H1 (cell line): ENCODE measurements at regions not wholly inside any gene's neighbourhood (a gene's known extent, or its start where the extent isn't known, plus 50 kb on each side); places are given as distances from the start of the nearest gene placed in this dataset.

Source experiments
- BCL11A ChIP-seq, 2 experiments: IDR thresholded peaks; one replicate each; pipeline ENCODE4 v1.6.1; 2011; ENCODE audit warnings: low read depth in 2 of 2, low read length in 2 of 2, mild to moderate bottlenecking in 2 of 2
- RAD21 ChIP-seq, 2 experiments: IDR thresholded peaks in 1 of 2; conservative IDR thresholded peaks in 1 of 2; 2 replicates each; pipeline ENCODE4 v1.6.1; 2011; ENCODE audit warnings: low read depth in 2 of 2, low read length in 2 of 2, improper control_type of control experiment in 1 of 2, inconsistent platforms in 1 of 2, mild to moderate bottlenecking in 1 of 2, moderate library complexity in 1 of 2
- TF ChIP-seq, protein P1 (sequence below): fragments of 300-600 bp; sonication (generic); IDR thresholded peaks from 2 replicates; pipeline ENCODE4 v1.7.1; 2012; ENCODE audit warnings: low read length, moderate library complexity, mild to moderate bottlenecking, inconsistent platforms; ENCODE audit not compliant: insufficient replicate concordance

DNA sequence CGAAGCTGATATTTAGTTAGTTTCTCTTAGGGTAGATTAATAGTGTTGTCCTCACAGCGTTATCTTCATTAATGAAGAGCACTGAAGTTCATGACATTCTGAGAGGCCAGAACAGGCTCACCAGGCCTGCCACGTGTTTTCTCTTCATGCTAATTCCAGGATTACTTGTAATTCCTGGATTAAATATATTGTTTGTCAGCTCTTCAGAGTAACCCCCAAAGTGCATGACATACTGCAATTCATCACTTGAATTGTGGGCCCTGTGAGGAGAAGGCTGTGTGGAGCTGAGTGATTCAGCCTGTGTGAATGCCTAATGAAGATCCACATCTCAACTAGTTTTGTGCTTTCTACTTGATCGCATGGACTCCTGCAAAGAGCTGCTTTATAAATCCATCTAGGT lies 401.0 kb upstream of the ADAMTSL1 start (continued):
- TF ChIP-seq BCL11A (IDR thresholded peaks at IDR 0.05; ENCODE audit: low read depth in 2 of 2, low read length in 2 of 2), result no peak
- TF ChIP-seq RAD21 (IDR thresholded peaks at IDR 0.05 in 1 of 2, conservative IDR thresholded peaks at IDR 0.05 in 1 of 2; ENCODE audit: low read depth in 2 of 2, low read length in 2 of 2), result no peak
- TF ChIP-seq, protein P1, sequence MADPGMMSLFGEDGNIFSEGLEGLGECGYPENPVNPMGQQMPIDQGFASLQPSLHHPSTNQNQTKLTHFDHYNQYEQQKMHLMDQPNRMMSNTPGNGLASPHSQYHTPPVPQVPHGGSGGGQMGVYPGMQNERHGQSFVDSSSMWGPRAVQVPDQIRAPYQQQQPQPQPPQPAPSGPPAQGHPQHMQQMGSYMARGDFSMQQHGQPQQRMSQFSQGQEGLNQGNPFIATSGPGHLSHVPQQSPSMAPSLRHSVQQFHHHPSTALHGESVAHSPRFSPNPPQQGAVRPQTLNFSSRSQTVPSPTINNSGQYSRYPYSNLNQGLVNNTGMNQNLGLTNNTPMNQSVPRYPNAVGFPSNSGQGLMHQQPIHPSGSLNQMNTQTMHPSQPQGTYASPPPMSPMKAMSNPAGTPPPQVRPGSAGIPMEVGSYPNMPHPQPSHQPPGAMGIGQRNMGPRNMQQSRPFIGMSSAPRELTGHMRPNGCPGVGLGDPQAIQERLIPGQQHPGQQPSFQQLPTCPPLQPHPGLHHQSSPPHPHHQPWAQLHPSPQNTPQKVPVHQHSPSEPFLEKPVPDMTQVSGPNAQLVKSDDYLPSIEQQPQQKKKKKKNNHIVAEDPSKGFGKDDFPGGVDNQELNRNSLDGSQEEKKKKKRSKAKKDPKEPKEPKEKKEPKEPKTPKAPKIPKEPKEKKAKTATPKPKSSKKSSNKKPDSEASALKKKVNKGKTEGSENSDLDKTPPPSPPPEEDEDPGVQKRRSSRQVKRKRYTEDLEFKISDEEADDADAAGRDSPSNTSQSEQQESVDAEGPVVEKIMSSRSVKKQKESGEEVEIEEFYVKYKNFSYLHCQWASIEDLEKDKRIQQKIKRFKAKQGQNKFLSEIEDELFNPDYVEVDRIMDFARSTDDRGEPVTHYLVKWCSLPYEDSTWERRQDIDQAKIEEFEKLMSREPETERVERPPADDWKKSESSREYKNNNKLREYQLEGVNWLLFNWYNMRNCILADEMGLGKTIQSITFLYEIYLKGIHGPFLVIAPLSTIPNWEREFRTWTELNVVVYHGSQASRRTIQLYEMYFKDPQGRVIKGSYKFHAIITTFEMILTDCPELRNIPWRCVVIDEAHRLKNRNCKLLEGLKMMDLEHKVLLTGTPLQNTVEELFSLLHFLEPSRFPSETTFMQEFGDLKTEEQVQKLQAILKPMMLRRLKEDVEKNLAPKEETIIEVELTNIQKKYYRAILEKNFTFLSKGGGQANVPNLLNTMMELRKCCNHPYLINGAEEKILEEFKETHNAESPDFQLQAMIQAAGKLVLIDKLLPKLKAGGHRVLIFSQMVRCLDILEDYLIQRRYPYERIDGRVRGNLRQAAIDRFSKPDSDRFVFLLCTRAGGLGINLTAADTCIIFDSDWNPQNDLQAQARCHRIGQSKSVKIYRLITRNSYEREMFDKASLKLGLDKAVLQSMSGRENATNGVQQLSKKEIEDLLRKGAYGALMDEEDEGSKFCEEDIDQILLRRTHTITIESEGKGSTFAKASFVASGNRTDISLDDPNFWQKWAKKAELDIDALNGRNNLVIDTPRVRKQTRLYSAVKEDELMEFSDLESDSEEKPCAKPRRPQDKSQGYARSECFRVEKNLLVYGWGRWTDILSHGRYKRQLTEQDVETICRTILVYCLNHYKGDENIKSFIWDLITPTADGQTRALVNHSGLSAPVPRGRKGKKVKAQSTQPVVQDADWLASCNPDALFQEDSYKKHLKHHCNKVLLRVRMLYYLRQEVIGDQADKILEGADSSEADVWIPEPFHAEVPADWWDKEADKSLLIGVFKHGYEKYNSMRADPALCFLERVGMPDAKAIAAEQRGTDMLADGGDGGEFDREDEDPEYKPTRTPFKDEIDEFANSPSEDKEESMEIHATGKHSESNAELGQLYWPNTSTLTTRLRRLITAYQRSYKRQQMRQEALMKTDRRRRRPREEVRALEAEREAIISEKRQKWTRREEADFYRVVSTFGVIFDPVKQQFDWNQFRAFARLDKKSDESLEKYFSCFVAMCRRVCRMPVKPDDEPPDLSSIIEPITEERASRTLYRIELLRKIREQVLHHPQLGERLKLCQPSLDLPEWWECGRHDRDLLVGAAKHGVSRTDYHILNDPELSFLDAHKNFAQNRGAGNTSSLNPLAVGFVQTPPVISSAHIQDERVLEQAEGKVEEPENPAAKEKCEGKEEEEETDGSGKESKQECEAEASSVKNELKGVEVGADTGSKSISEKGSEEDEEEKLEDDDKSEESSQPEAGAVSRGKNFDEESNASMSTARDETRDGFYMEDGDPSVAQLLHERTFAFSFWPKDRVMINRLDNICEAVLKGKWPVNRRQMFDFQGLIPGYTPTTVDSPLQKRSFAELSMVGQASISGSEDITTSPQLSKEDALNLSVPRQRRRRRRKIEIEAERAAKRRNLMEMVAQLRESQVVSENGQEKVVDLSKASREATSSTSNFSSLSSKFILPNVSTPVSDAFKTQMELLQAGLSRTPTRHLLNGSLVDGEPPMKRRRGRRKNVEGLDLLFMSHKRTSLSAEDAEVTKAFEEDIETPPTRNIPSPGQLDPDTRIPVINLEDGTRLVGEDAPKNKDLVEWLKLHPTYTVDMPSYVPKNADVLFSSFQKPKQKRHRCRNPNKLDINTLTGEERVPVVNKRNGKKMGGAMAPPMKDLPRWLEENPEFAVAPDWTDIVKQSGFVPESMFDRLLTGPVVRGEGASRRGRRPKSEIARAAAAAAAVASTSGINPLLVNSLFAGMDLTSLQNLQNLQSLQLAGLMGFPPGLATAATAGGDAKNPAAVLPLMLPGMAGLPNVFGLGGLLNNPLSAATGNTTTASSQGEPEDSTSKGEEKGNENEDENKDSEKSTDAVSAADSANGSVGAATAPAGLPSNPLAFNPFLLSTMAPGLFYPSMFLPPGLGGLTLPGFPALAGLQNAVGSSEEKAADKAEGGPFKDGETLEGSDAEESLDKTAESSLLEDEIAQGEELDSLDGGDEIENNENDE, result no peak
